Activated naive CD4-positive, alpha-beta T cell treated with anti-CD3 and anti-CD28 coated beads, Interleukin-2, amount 50 U/mL, for 24 hours (primary cell): ENCODE measurements at regions not wholly inside any gene's neighbourhood (a gene's known extent, or its start where the extent isn't known, plus 50 kb on each side); places are given as distances from the start of the nearest gene placed in this dataset.
"Not testable (repeated sequence)": the region's sequence is repeated elsewhere in the genome, so short reads cannot be mapped to it uniquely, and the experiment has no call there.

Source experiments
- H3K27ac Mint-ChIP-seq: one replicate; pipeline ENCODE4 v1.8.0; 2021; ENCODE audit warnings: mild to moderate bottlenecking, mixed read lengths
- H3K27me3 Mint-ChIP-seq: one replicate; pipeline ENCODE4 v1.8.0; 2021; ENCODE audit warnings: mixed read lengths
- H3K36me3 Mint-ChIP-seq: one replicate; pipeline ENCODE4 v1.8.0; 2021; ENCODE audit warnings: mixed read lengths
- H3K4me1 Mint-ChIP-seq: one replicate; pipeline ENCODE4 v1.8.0; 2021; ENCODE audit warnings: mixed read lengths
- H3K4me3 Mint-ChIP-seq: one replicate; pipeline ENCODE4 v1.8.0; 2021; ENCODE audit warnings: mild to moderate bottlenecking, mixed read lengths
- H3K9me3 Mint-ChIP-seq: one replicate; pipeline ENCODE4 v1.8.0; 2021; ENCODE audit warnings: mixed read lengths

DNA sequence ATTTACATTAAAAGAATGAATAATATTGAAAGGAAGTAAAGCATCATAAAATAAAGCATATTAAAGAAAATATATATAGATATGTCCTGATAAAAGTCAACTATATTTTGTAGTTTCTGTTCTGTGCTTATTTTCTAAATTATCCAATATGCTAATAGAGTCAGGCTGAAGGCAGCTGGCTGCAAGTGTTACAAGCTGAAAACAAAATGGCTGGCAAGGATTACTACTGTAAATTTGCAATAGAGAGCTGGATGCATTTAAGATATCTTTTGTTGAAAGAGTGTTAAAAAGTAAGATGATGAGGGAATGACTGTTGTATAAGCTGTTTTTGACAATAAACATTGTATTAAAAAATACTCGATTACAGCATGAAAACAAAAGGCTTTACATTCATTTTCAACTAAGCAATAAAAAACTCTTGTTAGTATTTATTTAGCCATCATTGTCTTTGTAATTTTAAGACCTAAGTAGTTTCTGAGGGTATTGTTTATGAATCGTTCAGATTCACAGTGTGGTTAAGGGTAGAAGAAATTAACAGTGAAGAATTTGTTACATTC, 76.3 kb downstream of the TANC2 start:
- Mint-ChIP-seq H3K4me1 (peaks cover 8% of the 10 kb centered on the region), H3K4me3 (no peak overlapping the region), H3K36me3 (peaks cover 2% of the 10 kb centered on the region), H3K9me3 (peaks cover 4% of the 10 kb centered on the region), H3K27me3 (no peaks in the 10 kb centered on the region), H3K27ac (no peak overlapping the region)

DNA sequence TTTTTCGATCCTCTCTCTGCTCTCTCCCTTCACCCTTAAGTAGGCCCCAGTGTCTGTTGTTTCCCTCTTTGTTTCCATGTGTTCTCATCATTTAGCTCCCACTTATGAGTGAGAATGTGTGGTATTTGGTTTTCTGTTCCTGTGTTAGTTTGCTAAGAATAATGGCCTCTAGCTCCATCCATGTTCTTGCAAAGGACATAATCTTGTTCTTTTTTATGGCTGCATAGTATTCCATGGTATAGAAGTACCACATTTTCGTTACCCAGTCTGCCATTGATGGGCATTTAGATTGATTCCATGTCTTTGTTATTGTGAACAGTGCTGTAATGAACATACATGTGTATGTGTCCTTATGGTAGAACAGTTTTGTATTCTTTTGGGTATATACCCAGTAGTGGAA, 91.5 kb downstream of the TANC2 start:
- not testable (repeated sequence) for H3K9me3 Mint-ChIP-seq, H3K4me1 Mint-ChIP-seq, H3K27me3 Mint-ChIP-seq, H3K36me3 Mint-ChIP-seq, H3K27ac Mint-ChIP-seq, H3K4me3 Mint-ChIP-seq

- H3K36me3 Mint-ChIP-seq, result peaks cover 6% of the 10 kb centered on the region
- no peaks in the 10 kb centered on the region for H3K9me3 Mint-ChIP-seq
- no peaks in the 10 kb centered on the region for H3K27me3 Mint-ChIP-seq
- peaks cover 16% of the 10 kb centered on the region for H3K4me1 Mint-ChIP-seq
- no peak overlapping the region for H3K27ac Mint-ChIP-seq
- no peak overlapping the region for H3K4me3 Mint-ChIP-seq
Observed at GRCh38 chr17:63066158-63066813, 100.3 kb downstream of the TANC2 start.

GRCh38 chr17:63069245-63069644, 103.2 kb downstream of the TANC2 start:
- H3K27me3 Mint-ChIP-seq, result no peaks in the 10 kb centered on the region
- no peaks in the 10 kb centered on the region for H3K9me3 Mint-ChIP-seq
- H3K27ac Mint-ChIP-seq, result no peak overlapping the region
- H3K36me3 Mint-ChIP-seq, result peaks cover 5% of the 10 kb centered on the region
- peaks cover 19% of the 10 kb centered on the region for H3K4me1 Mint-ChIP-seq
- no peak overlapping the region for H3K4me3 Mint-ChIP-seq

DNA sequence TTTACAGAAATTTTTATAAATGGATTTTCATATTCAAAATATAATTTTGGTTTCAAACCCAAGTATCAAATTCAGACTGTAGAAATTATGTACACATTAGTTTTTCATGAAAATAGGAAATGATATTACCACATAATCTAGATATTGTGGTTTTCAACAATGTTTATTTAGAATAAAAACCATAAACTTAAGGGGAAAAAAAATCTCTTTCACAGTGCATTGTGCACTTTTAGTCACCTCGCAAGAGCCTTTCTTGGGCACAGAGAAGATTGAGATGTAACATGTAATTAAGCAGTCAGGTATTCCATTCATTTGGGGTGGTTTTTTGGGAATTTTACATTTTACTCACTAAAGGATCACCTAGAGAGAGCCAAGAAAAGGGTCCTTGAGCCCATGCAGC, 104.0 kb downstream of the TANC2 start:
- no peak overlapping the region for H3K27ac Mint-ChIP-seq
- no peak overlapping the region for H3K4me3 Mint-ChIP-seq
- H3K36me3 Mint-ChIP-seq, result peaks cover 5% of the 10 kb centered on the region
- no peaks in the 10 kb centered on the region for H3K27me3 Mint-ChIP-seq
- H3K9me3 Mint-ChIP-seq, result no peaks in the 10 kb centered on the region
- H3K4me1 Mint-ChIP-seq, result peaks cover 16% of the 10 kb centered on the region

- H3K27ac Mint-ChIP-seq, result no peak overlapping the region
- H3K27me3 Mint-ChIP-seq, result no peaks in the 10 kb centered on the region
- H3K36me3 Mint-ChIP-seq, result peaks cover 2% of the 10 kb centered on the region
- no peaks in the 10 kb centered on the region for H3K9me3 Mint-ChIP-seq
- peaks cover 8% of the 10 kb centered on the region for H3K4me1 Mint-ChIP-seq
- no peak overlapping the region for H3K4me3 Mint-ChIP-seq
Observed at GRCh38 chr17:63071797-63072196, 105.8 kb downstream of the TANC2 start.

- Mint-ChIP-seq H3K4me3 (no peak overlapping the region), H3K27ac (no peak overlapping the region), H3K27me3 (no peaks in the 10 kb centered on the region), H3K9me3 (no peaks in the 10 kb centered on the region), H3K4me1 (peaks cover 11% of the 10 kb centered on the region), H3K36me3 (no peaks in the 10 kb centered on the region)
Observed at GRCh38 chr17:63075969-63076368, 109.9 kb downstream of the TANC2 start.

DNA sequence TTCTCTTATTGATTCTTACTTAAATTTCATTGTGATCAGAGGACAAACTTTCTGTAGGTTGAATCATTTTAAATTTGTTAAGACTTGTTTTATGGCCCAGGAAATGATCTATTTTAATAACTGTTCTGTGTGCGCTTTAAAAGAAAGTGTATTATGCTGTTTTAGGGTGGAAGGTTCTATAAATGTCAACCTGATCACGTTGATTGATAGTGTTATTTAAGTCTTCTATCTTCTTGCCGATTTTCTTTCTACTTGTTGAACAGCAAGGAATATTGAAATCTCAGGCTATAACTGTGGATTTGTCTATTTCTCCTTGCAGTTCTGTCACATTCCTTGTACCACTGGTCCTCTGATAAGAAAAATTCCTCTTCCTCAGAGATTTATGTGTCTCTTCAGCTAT, 112.7 kb downstream of the TANC2 start:
- H3K36me3 Mint-ChIP-seq, result no peaks in the 10 kb centered on the region
- no peaks in the 10 kb centered on the region for H3K27me3 Mint-ChIP-seq
- no peak overlapping the region for H3K4me3 Mint-ChIP-seq
- H3K27ac Mint-ChIP-seq, result no peak overlapping the region
- peaks cover 4% of the 10 kb centered on the region for H3K4me1 Mint-ChIP-seq
- H3K9me3 Mint-ChIP-seq, result no peaks in the 10 kb centered on the region

- Mint-ChIP-seq H3K27me3 (no peaks in the 10 kb centered on the region), H3K9me3 (no peaks in the 10 kb centered on the region), H3K36me3 (peaks cover 1% of the 10 kb centered on the region), H3K4me1 (peaks cover 4% of the 10 kb centered on the region), H3K27ac (no peak overlapping the region), H3K4me3 (no peak overlapping the region)
Observed at GRCh38 chr17:63082273-63082861, 116.3 kb downstream of the TANC2 start.

DNA sequence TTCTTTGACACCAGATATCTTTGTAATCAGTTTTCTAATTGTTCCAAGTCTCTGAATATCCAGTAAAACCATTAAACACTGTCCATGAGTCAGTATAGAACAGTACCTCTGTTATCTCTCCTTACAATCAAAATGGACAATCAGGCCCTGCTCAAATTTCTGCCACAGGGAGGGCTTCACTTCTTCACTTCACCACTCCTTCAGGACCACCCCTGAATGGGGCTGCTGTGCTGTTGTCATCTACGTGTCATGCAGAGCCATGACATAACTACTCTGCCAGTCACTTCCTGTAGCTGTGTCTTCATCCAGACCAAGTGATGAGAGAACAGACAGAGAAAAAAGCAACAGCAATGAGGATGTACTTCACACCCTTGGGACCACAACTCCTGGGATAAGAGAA, 116.9 kb downstream of the TANC2 start:
- Mint-ChIP-seq H3K27me3 (no peaks in the 10 kb centered on the region), H3K9me3 (no peaks in the 10 kb centered on the region), H3K27ac (no peak overlapping the region), H3K4me1 (peaks cover 4% of the 10 kb centered on the region), H3K36me3 (peaks cover 1% of the 10 kb centered on the region), H3K4me3 (no peak overlapping the region)

DNA sequence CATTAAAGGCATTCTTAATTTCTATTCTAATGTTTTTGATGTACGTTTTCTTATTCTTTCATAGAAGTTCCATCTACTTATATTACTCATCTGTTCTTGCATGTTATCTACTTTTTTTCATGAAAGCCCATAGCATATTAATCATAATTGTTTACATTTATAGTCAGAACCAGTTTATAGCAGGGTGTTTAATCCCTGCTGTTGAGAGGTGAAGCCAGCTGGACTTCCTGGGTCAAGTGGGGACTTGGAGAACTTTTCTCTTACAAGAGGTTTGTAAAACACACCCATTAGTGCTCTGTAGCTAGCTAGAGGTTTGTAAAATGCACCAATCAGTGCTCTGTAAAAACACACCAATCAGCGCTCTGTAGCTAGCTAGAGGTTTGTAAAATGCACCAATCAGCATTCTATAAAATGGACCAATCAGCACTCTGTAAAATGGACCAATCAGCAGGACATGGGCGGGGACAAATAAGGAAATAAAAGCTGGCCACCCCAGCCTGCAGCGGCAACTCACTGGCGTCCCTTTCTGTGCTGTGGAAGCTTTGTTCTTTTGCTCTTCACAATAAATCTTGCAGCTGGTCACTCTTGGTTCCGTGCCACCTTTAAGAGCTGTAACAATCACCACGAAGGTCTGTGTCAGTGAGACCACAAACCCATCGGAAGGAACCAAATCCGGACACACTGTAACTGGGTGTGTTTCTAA, 120.6 kb downstream of the TANC2 start:
- no peaks in the 10 kb centered on the region for H3K27me3 Mint-ChIP-seq
- no peak overlapping the region for H3K4me3 Mint-ChIP-seq
- H3K36me3 Mint-ChIP-seq, result peaks cover 1% of the 10 kb centered on the region
- no peaks in the 10 kb centered on the region for H3K4me1 Mint-ChIP-seq
- H3K27ac Mint-ChIP-seq, result no peak overlapping the region
- no peaks in the 10 kb centered on the region for H3K9me3 Mint-ChIP-seq

DNA sequence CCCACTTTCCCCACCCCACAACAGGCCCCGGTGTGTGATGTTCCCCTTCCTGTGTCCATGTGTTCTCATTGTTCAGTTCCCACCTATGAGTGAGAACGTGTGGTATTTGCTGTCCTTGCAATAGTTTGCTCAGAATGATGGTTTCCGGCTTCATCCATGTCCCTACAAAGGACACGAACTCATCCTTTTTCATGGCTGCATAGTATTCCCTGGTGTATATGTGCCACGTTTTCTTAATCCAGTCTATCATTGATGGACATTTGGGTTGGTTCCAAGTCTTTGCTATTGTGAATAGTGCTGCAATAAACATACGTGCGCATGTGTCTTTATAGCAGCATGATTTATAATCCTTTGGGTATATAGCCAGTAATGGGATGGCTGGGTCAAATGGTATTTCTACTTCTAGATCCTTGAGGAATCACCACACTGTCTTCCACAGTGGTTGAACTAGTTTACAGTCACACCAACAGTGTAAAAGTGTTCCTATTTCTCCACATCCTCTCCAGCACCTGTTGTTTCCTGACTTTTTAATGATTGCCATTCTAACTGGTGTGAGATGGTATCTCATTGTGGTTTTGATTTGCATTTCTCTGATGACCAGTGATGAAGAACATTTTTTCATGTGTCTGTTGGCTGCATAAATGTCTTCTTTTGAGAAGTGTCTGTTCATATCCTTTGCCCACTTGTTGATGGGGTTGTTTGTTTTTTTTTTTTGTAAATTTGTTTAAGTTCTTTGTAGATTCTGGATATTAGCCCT, 124.5 kb downstream of the TANC2 start:
- not testable (repeated sequence) for H3K4me3 Mint-ChIP-seq, H3K36me3 Mint-ChIP-seq, H3K9me3 Mint-ChIP-seq, H3K4me1 Mint-ChIP-seq, H3K27ac Mint-ChIP-seq, H3K27me3 Mint-ChIP-seq

DNA sequence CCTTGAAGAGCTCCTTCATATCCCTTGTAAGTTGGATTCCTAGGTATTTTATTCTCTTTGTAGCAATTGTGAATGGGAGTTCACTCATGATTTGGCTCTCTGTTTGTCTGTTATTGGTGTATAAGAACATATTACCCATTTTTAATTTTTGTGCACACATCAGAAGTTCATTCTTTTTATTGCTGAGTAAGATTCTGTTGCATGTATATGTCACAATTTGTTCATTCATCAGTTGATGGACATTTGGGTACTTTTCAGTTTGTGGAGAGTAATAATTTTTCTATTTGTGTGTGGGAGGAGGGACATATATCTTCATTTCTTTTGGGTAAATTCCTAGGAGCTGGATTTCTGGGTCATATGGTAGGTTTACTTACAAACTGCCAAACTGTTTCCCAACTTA, 125.9 kb downstream of the TANC2 start:
- not testable (repeated sequence) for H3K4me1 Mint-ChIP-seq, H3K36me3 Mint-ChIP-seq, H3K4me3 Mint-ChIP-seq, H3K27ac Mint-ChIP-seq, H3K9me3 Mint-ChIP-seq, H3K27me3 Mint-ChIP-seq

DNA sequence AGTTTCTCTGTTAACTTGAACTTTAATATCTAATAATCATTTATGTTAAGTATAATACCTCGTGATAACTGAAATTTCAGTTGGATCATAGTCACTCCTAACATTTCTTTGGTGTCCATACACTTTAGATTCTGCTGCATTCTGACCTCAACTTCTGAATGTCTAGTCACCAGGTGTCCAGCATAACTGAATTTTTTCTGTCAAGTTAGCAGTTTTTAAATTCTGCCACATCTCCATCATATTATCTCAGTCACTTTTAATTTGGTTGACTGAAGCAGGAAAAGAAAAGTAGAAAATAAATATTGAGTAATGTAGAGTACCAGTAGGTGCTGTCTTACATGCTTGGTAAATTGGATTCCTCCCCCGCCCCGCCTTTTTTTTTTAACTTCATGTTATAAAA, 128.6 kb downstream of the TANC2 start:
- H3K9me3 Mint-ChIP-seq, result no peaks in the 10 kb centered on the region

DNA sequence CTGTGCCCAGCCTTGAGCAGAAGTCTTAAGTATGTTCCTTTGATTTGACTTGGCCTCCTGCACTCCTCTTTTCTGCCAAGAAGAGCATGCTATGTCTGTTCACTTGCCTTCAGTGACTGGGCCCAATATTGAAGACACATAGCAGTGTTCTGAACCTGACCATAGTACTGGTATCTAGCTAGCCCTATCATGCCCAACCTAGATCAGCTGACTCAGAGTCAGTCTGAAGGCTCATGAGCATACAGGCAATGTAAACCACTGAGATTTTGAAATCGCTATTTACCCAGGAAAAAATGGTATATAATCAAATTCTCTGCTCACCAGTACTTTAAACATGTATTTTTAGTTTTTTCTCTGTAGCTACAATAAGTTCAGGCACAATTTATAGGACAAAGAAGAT, 129.4 kb downstream of the TANC2 start:
- Mint-ChIP-seq H3K27ac (no peak overlapping the region), H3K36me3 (peaks cover 5% of the 10 kb centered on the region), H3K9me3 (no peaks in the 10 kb centered on the region), H3K4me1 (no peaks in the 10 kb centered on the region), H3K27me3 (no peaks in the 10 kb centered on the region), H3K4me3 (no peak overlapping the region)

More for the DNA sequence above, 128.6 kb downstream of the TANC2 start:
- no peaks in the 10 kb centered on the region for H3K27me3 Mint-ChIP-seq
- H3K4me3 Mint-ChIP-seq, result no peak overlapping the region
- H3K27ac Mint-ChIP-seq, result no peak overlapping the region
- H3K36me3 Mint-ChIP-seq, result peaks cover 2% of the 10 kb centered on the region
- no peaks in the 10 kb centered on the region for H3K4me1 Mint-ChIP-seq

DNA sequence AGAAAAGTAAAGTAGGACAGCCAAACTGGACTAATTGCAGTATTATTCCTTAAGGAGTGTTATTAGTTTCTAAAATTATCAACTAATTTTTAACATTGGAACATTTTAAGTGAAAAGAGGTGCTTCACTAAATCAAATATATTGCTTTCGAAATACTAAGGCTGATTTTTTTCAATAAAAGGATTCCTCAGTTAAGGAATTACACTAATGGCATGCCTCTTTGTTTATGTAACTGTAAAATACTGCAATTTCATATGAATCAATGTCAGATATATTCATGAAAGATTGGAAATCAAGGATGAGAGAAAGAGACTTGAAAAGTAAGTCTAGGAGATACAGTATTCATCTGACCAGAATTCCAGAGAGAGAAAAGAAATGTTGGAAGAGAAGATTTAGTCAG, 129.8 kb downstream of the TANC2 start:
- Mint-ChIP-seq H3K27ac (no peak overlapping the region), H3K9me3 (no peaks in the 10 kb centered on the region), H3K36me3 (peaks cover 8% of the 10 kb centered on the region), H3K4me1 (no peaks in the 10 kb centered on the region), H3K27me3 (no peaks in the 10 kb centered on the region), H3K4me3 (no peak overlapping the region)
